ENCODE measurements at regions not wholly inside any gene's neighbourhood (a gene's known extent, or its start where the extent isn't known, plus 50 kb on each side); places are given as distances from the start of the nearest gene placed in this dataset.

- TF ChIP-seq CTCF (conservative IDR thresholded peaks at IDR 0.05 in 1 of 2, IDR thresholded peaks at IDR 0.05 in 1 of 2; ENCODE audit: low read depth in 1 of 2, low read length in 2 of 2), result no peak
- TF ChIP-seq EZH2 (IDR thresholded peaks at IDR 0.05; ENCODE audit: low read length, missing control alignments), result no peak
Observed at GRCh38 chr2:136628490-136628889, 136.9 kb upstream of the THSD7B start.
